ENCODE measurements at regions not wholly inside any gene's neighbourhood (a gene's known extent, or its start where the extent isn't known, plus 50 kb on each side); places are given as distances from the start of the nearest gene placed in this dataset.

- TF ChIP-seq CTCF (IDR thresholded peaks at IDR 0.05): no peak
- no peak for TF ChIP-seq EP300 (IDR thresholded peaks at IDR 0.05)
Measured at GRCh38 chr14:39868949-39869348, 436.7 kb upstream of the FBXO33 start.
